ENCODE measurements at regions not wholly inside any gene's neighbourhood (a gene's known extent, or its start where the extent isn't known, plus 50 kb on each side); places are given as distances from the start of the nearest gene placed in this dataset.

DNA sequence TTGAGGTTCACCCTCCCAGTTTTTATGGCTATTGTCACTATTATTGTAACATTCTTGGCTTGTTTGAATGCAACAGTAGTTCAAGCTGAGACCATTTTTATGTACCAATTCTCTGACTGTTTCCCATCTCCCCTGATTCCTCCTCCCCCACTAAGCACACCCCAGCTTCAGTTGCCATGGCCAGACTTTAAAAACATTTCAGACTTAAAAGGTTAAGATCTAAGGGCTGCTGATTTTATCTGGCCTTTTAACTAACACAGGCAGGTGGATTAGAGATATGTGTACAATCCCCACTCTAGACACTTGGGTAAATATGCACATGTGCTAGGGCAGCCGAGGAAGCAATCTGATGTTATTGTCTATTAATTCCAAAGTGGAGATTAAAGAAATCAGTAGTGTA, 386.3 kb upstream of the NR2F2 start:
- no peak for DNase-seq (ENCODE audit: low spot score)
- WGBS = 18% methylated on average over 1 of the region's 1 CpG
- intact Hi-C loops (cut with DNase I) = no loop called here

DNA sequence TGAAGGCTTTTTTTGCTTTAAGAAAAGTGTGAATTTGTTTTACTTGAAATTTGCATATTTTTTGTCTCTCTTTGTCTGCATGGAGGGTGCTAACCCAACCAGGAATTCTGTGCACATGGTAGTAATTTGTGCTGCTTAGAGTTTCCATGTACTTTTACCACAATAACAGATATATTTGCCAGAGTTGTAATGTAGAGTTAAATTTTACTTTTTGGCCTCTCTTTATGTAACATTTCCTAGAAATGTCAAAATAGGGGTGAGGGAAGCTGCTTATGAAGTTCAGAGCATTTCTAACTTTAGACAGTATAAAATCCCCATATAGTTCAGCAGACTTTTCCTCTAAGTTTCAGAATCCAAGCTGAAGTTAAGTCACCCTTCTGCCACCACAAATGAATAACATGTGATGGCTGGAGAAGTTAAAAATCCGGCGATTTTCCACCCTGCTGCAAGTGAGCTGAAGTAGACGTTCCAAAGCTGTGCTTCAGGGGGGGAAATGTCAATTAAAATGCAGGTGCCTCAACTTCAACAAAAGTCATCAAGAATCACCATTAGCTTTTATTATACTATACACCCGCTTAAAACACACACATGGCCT, 385.7 kb upstream of the NR2F2 start:
- Histone ChIP-seq H3K4me3 (no peak overlapping the region), H3K36me3 (no peaks in the 10 kb centered on the region), H3K27me3 (replicated peaks; ENCODE audit: insufficient read depth) (no peaks in the 10 kb centered on the region), H3K4me1 (replicated peaks) (no peaks in the 10 kb centered on the region), H3K9me3 (no peaks in the 10 kb centered on the region), H3K27ac (no peak overlapping the region)
- DNase-seq (ENCODE audit: low spot score) = no peak
- intact Hi-C loops (cut with DNase I) = no loop called here
- TF ChIP-seq POLR2AphosphoS5 (IDR thresholded peaks at IDR 0.05) = no peak
- TF ChIP-seq POLR2A (IDR thresholded peaks at IDR 0.05) = no peak
- TF ChIP-seq, protein P1, sequence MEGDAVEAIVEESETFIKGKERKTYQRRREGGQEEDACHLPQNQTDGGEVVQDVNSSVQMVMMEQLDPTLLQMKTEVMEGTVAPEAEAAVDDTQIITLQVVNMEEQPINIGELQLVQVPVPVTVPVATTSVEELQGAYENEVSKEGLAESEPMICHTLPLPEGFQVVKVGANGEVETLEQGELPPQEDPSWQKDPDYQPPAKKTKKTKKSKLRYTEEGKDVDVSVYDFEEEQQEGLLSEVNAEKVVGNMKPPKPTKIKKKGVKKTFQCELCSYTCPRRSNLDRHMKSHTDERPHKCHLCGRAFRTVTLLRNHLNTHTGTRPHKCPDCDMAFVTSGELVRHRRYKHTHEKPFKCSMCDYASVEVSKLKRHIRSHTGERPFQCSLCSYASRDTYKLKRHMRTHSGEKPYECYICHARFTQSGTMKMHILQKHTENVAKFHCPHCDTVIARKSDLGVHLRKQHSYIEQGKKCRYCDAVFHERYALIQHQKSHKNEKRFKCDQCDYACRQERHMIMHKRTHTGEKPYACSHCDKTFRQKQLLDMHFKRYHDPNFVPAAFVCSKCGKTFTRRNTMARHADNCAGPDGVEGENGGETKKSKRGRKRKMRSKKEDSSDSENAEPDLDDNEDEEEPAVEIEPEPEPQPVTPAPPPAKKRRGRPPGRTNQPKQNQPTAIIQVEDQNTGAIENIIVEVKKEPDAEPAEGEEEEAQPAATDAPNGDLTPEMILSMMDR (IDR thresholded peaks at IDR 0.05) = no peak
- 74% methylated on average over 4 of the region's 4 CpGs for WGBS

More for the DNA sequence above, 386.3 kb upstream of the NR2F2 start:
- Histone ChIP-seq H3K36me3 (no peaks in the 10 kb centered on the region), H3K27me3 (replicated peaks; ENCODE audit: insufficient read depth) (no peaks in the 10 kb centered on the region), H3K4me3 (no peak overlapping the region), H3K4me1 (replicated peaks) (no peaks in the 10 kb centered on the region), H3K9me3 (no peaks in the 10 kb centered on the region), H3K27ac (no peak overlapping the region)
- TF ChIP-seq, protein P1 (IDR thresholded peaks at IDR 0.05) = no peak
- no peak for TF ChIP-seq POLR2AphosphoS5 (IDR thresholded peaks at IDR 0.05)

DNA sequence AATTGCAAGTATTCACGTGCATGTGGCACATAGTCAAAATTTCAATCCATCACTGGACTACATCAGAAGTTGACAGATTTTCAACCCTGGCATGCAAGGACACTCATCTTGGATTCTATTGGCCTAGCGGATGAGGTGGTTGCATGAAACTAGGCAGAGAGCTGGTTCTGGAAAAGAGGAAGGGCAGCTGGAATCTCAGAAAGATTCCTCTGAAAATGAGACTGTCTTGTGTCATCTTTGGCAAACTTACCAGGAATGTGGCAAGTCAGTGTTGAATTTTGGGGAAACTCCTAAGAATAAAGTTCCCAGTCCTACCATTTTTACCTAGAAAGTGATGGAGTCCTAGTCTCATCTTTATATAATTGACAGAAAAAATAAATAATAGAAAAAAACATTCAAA, 384.3 kb upstream of the NR2F2 start:
- Histone ChIP-seq H3K27me3 (replicated peaks; ENCODE audit: insufficient read depth) (no peaks in the 10 kb centered on the region), H3K4me1 (replicated peaks) (no peaks in the 10 kb centered on the region), H3K27ac (no peak overlapping the region), H3K4me3 (no peak overlapping the region), H3K9me3 (no peaks in the 10 kb centered on the region), H3K36me3 (no peaks in the 10 kb centered on the region)
- no peak for DNase-seq (ENCODE audit: low spot score)
- intact Hi-C loops (cut with DNase I) = no loop called here
- 98% methylated on average over 2 of the region's 2 CpGs for WGBS
- TF ChIP-seq POLR2AphosphoS5 (IDR thresholded peaks at IDR 0.05) = no peak
- no peak for TF ChIP-seq POLR2A (IDR thresholded peaks at IDR 0.05)
- TF ChIP-seq, protein P1 (IDR thresholded peaks at IDR 0.05) = no peak

DNA sequence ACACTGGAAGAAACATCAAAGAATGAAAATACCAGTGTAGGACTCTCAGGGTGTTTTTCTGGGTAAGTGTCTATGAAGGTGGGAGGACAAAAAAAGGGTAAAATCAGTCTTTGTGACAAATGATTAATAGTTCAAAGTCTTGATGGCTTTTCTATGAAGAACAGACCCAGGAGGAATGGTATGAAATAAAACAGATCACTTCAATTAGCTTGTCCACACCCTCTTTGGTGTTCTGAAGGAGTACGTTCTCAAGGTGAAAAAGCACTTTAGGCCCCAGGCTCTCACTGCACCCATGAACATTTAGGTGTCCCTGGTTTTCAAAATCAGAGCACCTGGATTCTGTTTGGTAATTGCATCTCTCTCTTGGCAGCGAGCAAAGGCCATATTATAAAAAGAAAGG, 383.6 kb upstream of the NR2F2 start:
- 96% methylated on average over 2 of the region's 2 CpGs for WGBS
- H3K4me1 ChIP-seq (replicated peaks) = no peaks in the 10 kb centered on the region
- intact Hi-C loops (cut with DNase I) = no loop called here
- no peaks in the 10 kb centered on the region for H3K9me3 ChIP-seq
- no peaks in the 10 kb centered on the region for H3K36me3 ChIP-seq
- no peak for TF ChIP-seq POLR2AphosphoS5 (IDR thresholded peaks at IDR 0.05)
- no peak for TF ChIP-seq POLR2A (IDR thresholded peaks at IDR 0.05)
- TF ChIP-seq, protein P1 (IDR thresholded peaks at IDR 0.05) = no peak
- H3K4me3 ChIP-seq = no peak overlapping the region
- no peak for DNase-seq (ENCODE audit: low spot score)
- no peaks in the 10 kb centered on the region for H3K27me3 ChIP-seq (replicated peaks; ENCODE audit: insufficient read depth)
- no peak overlapping the region for H3K27ac ChIP-seq

DNA sequence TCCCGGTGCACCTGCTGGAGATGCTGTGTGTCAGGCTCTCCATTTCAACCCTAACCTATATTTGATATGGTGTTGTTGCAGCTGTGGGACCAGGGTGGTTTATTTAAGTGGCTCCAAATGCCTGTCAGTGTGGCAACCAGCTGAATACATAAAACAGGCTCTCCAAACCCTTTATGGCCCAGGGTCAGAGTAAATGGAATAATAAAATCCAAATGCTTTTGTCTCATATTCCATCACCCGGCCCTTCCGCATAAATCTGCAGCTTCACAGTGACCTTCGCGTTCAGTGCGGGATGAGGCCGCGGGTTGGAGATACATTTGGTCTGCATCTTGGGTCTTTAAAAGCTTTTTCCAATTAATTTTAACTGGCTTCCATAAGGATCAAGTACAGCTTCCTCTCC, 382.1 kb upstream of the NR2F2 start:
- TF ChIP-seq POLR2A (IDR thresholded peaks at IDR 0.05) (no peak), POLR2AphosphoS5 (IDR thresholded peaks at IDR 0.05) (no peak)
- TF ChIP-seq, protein P1 (IDR thresholded peaks at IDR 0.05) = no peak
- no peak overlapping the region for H3K27ac ChIP-seq
- H3K36me3 ChIP-seq = no peaks in the 10 kb centered on the region
- intact Hi-C loops (cut with DNase I) = no loop called here
- H3K27me3 ChIP-seq (replicated peaks; ENCODE audit: insufficient read depth) = no peaks in the 10 kb centered on the region
- no peak overlapping the region for H3K4me3 ChIP-seq
- no peaks in the 10 kb centered on the region for H3K4me1 ChIP-seq (replicated peaks)
- no peaks in the 10 kb centered on the region for H3K9me3 ChIP-seq
- WGBS = 80% methylated on average over 8 of the region's 8 CpGs
- no peak for DNase-seq (ENCODE audit: low spot score)
